Trophoblast cell (in vitro differentiated cells and primary cell): ENCODE measurements at regions not wholly inside any gene's neighbourhood (a gene's known extent, or its start where the extent isn't known, plus 50 kb on each side); places are given as distances from the start of the nearest gene placed in this dataset.

ENCODE experiments used
- DNase-seq, 2 donors: peaks; one replicate each; pipeline ENCODE4 v3.0.0-alpha.2; 2016
- H2AFZ ChIP-seq: 2 replicates; pipeline ENCODE4 v1.6.1; 2013; ENCODE audit warnings: low read length, moderate library complexity, mild to moderate bottlenecking; ENCODE audit not compliant: insufficient read depth, poor library complexity
- H2AK5ac ChIP-seq: 2 replicates; pipeline ENCODE4 v1.6.1; 2013; ENCODE audit warnings: mild to moderate bottlenecking, low read length
- H2BK120ac ChIP-seq: 2 replicates; pipeline ENCODE4 v1.6.1; 2013; ENCODE audit warnings: low read length, mild to moderate bottlenecking, moderate library complexity; ENCODE audit not compliant: insufficient read depth, poor library complexity
- H2BK12ac ChIP-seq: 2 replicates; pipeline ENCODE4 v1.6.1; 2013; ENCODE audit warnings: mild to moderate bottlenecking, low read length, moderate library complexity
- H2BK5ac ChIP-seq: 2 replicates; pipeline ENCODE4 v1.6.1; 2013; ENCODE audit warnings: low read length, low read depth, moderate library complexity, mild to moderate bottlenecking; ENCODE audit not compliant: poor library complexity
- H3K14ac ChIP-seq: 2 replicates; pipeline ENCODE4 v1.6.1; 2013; ENCODE audit warnings: mild to moderate bottlenecking, low read length
- H3K18ac ChIP-seq: 2 replicates; pipeline ENCODE4 v1.6.1; 2013; ENCODE audit warnings: mild to moderate bottlenecking, low read length
- H3K23ac ChIP-seq: 2 replicates; pipeline ENCODE4 v1.6.1; 2013; ENCODE audit warnings: low read length
- H3K27ac ChIP-seq: 2 replicates; pipeline ENCODE4 v1.5.1; 2013; ENCODE audit warnings: low read depth, mild to moderate bottlenecking, inconsistent platforms, low read length, moderate library complexity
- H3K27me3 ChIP-seq: 2 replicates; pipeline ENCODE4 v1.6.1; 2013; ENCODE audit warnings: inconsistent platforms, mild to moderate bottlenecking, low read length, moderate library complexity; ENCODE audit not compliant: insufficient read depth
- H3K36me3 ChIP-seq, 2 experiments: 1 replicate in 1 of 2; 2 replicates in 1 of 2; pipeline ENCODE4 v1.6.1; 2013; ENCODE audit warnings: low read length in 2 of 2, mild to moderate bottlenecking in 2 of 2, moderate library complexity in 1 of 2; ENCODE audit not compliant: insufficient read depth in 2 of 2, control insufficient read depth in 1 of 2
- H3K4ac ChIP-seq: 2 replicates; pipeline ENCODE4 v1.6.1; 2013; ENCODE audit warnings: low read depth, mild to moderate bottlenecking, low read length, moderate library complexity
- H3K4me1 ChIP-seq, 2 experiments: 1 replicate in 1 of 2; 2 replicates in 1 of 2; pipeline ENCODE4 v1.6.1; 2013; ENCODE audit warnings: low read length in 2 of 2, mild to moderate bottlenecking in 2 of 2, moderate library complexity in 1 of 2; ENCODE audit not compliant: insufficient read depth in 2 of 2, control insufficient read depth in 1 of 2
- H3K4me2 ChIP-seq: 2 replicates; pipeline ENCODE4 v1.6.1; 2013; ENCODE audit warnings: inconsistent platforms, mild to moderate bottlenecking, low read length, moderate library complexity
- H3K4me3 ChIP-seq: 2 replicates; pipeline ENCODE4 v1.5.1; 2013; ENCODE audit warnings: mild to moderate bottlenecking, low read depth, low read length, inconsistent platforms
- H3K79me1 ChIP-seq: one replicate; pipeline ENCODE4 v1.6.1; 2013; ENCODE audit warnings: low read length
- H3K79me2 ChIP-seq: 2 replicates; pipeline ENCODE4 v1.6.1; 2013; ENCODE audit warnings: low read length, mild to moderate bottlenecking; ENCODE audit not compliant: control insufficient read depth, insufficient read depth, poor library complexity
- H3K9ac ChIP-seq: 2 replicates; pipeline ENCODE4 v1.6.1; 2013; ENCODE audit warnings: mild to moderate bottlenecking, low read length
- H3K9me3 ChIP-seq: 2 replicates; pipeline ENCODE4 v1.6.1; 2013; ENCODE audit warnings: low read depth, mild to moderate bottlenecking, control low read depth, inconsistent platforms, low read length; ENCODE audit not compliant: insufficient read depth
- H4K12ac ChIP-seq: 2 replicates; pipeline ENCODE4 v1.6.1; 2013; ENCODE audit warnings: low read depth, mild to moderate bottlenecking, low read length, moderate library complexity
- H4K8ac ChIP-seq: 2 replicates; pipeline ENCODE4 v1.6.1; 2013; ENCODE audit warnings: low read depth, mild to moderate bottlenecking, low read length, moderate library complexity
- H4K91ac ChIP-seq: one replicate; pipeline ENCODE4 v1.6.1; 2013; ENCODE audit warnings: low read depth, mild to moderate bottlenecking, low read length, moderate library complexity
- WGBS: extraction: QIAGEN DNeasy Blood & Tissue Kit; methylation state at CpG from one replicate; pipeline ENCODE4 v1.1.7; 2013; ENCODE audit warnings: missing lambda C conversion rate; ENCODE audit not compliant: insufficient read length, insufficient coverage; ENCODE audit errors: extremely low coverage; 5-methylcytosine and 5-hydroxymethylcytosine counted together

DNA sequence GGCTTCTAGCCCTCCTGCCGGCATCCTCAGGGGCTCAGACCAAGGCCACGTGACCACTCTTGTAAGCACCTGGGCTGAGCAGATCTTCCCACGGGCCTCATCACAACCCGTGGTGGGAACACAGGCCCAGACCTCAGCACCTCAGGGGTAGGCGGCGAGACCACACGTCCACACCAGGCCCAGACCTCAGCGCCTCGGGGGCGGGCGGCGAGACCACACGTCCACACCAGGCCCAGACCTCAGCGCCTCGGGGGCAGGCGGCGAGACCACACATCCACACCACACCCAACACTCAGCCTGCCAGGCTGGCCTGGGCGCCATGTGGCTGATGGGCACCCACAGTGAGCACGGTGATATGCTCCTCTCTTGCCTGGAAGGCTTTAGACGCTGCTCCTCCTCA, 334.4 kb upstream of the SALL3 start:
- H3K18ac ChIP-seq: no peak overlapping the region
- no peak overlapping the region for H3K9ac ChIP-seq
- no peak for DNase-seq
- no peak overlapping the region for H3K4me2 ChIP-seq
- no peak overlapping the region for H2BK12ac ChIP-seq
- no peak overlapping the region for H4K91ac ChIP-seq
- H3K79me1 ChIP-seq: no peaks in the 10 kb centered on the region
- peaks cover 11% of the 10 kb centered on the region for H3K9me3 ChIP-seq
- no peaks in the 10 kb centered on the region for H3K4me1 ChIP-seq
- no peak overlapping the region for H3K14ac ChIP-seq
- no peaks in the 10 kb centered on the region for H3K36me3 ChIP-seq
- no peak overlapping the region for H2BK5ac ChIP-seq
- no CpG with 5 or more reads among the region's 20 CpGs for whole genome bisulfite sequencing
- H3K27ac ChIP-seq: no peak overlapping the region
- H3K4ac ChIP-seq: no peak overlapping the region
- no peak overlapping the region for H4K12ac ChIP-seq
- no peak overlapping the region for H2AK5ac ChIP-seq
- H4K8ac ChIP-seq: no peak overlapping the region
- H3K4me3 ChIP-seq: no peak overlapping the region
- no peaks in the 10 kb centered on the region for H3K27me3 ChIP-seq
- H3K79me2 ChIP-seq: no peaks in the 10 kb centered on the region
- no peak overlapping the region for H2AFZ ChIP-seq
- H2BK120ac ChIP-seq: no peak overlapping the region
- H3K23ac ChIP-seq: no peak overlapping the region

- Histone ChIP-seq H3K4me3 (no peak overlapping the region), H3K79me1 (no peaks in the 10 kb centered on the region), H3K4me1 (no peaks in the 10 kb centered on the region), H2AK5ac (no peak overlapping the region), H2BK120ac (no peak overlapping the region), H3K79me2 (no peaks in the 10 kb centered on the region), H4K91ac (no peak overlapping the region), H3K27me3 (no peaks in the 10 kb centered on the region), H3K27ac (no peak overlapping the region), H3K18ac (no peak overlapping the region), H2AFZ (no peak overlapping the region), H3K36me3 (no peaks in the 10 kb centered on the region), H4K12ac (no peak overlapping the region), H3K9ac (no peak overlapping the region), H3K4ac (no peak overlapping the region), H3K23ac (no peak overlapping the region), H3K9me3 (peaks cover 17% of the 10 kb centered on the region), H4K8ac (no peak overlapping the region), H2BK12ac (no peak overlapping the region), H2BK5ac (no peak overlapping the region), H3K4me2 (no peak overlapping the region), H3K14ac (no peak overlapping the region)
- no CpG with 5 or more reads among the region's 4 CpGs for WGBS
- no peak for DNase-seq
Measured at GRCh38 chr18:78647018-78647417, 332.6 kb upstream of the SALL3 start.

DNA sequence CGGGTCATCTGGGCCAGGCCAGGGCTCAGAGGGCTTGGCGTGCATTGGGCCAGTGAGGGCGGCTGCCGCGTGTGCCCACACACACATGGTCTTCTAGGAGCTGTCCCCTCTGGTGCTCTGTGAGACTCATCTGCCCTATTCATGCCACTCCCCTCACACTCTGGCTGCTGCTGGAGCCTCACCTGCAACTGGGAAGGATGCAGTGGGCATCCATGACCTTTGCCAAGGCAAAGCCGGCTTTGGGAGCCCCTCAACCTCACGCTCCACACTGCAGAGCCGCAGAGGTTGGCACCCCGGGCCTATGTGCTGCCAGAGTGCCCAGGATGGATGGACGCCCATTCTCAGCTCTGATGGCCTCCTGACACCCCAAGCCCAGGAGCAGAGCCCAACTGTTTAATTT, 330.2 kb upstream of the SALL3 start:
- WGBS: no CpG with 5 or more reads among the region's 10 CpGs

DNA sequence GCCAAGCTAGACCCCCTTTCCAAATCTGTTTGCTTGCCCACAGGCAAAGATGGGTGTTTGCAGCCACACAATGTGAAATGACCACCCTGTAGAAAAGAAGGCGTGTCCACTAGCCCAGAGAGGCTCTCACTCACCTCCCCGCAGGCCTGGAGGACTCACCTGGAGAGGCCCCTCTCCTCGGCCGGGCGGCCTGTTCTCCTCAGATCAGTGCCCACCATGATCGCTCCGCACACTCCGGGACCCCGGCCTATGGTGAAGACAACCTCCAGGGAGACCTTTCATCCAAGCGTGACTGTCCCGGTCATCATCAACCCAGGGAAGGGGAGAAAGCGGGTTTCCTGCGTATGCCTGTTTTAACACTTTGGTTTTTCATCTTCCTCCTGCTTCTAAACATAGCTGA, 328.7 kb upstream of the SALL3 start:
- no CpG with 5 or more reads among the region's 13 CpGs for WGBS
- H3K27ac ChIP-seq: no peak overlapping the region
- no peak overlapping the region for H3K18ac ChIP-seq
- no peak overlapping the region for H3K4ac ChIP-seq
- H2AK5ac ChIP-seq: no peak overlapping the region
- H2BK12ac ChIP-seq: no peak overlapping the region
- DNase-seq: no peak
- no peak overlapping the region for H3K4me2 ChIP-seq
- H3K79me2 ChIP-seq: no peaks in the 10 kb centered on the region
- H3K9ac ChIP-seq: no peak overlapping the region
- no peak overlapping the region for H3K4me3 ChIP-seq
- no peak overlapping the region for H2BK5ac ChIP-seq
- no peak overlapping the region for H2AFZ ChIP-seq
- H4K12ac ChIP-seq: no peak overlapping the region
- no peaks in the 10 kb centered on the region for H3K79me1 ChIP-seq
- H3K36me3 ChIP-seq: no peaks in the 10 kb centered on the region
- no peak overlapping the region for H4K8ac ChIP-seq
- no peak overlapping the region for H4K91ac ChIP-seq
- H3K14ac ChIP-seq: no peak overlapping the region
- no peak overlapping the region for H2BK120ac ChIP-seq
- H3K23ac ChIP-seq: no peak overlapping the region
- H3K27me3 ChIP-seq: no peaks in the 10 kb centered on the region
- H3K9me3 ChIP-seq: peaks cover 25% of the 10 kb centered on the region
- H3K4me1 ChIP-seq: no peaks in the 10 kb centered on the region

More for the DNA sequence above, 330.2 kb upstream of the SALL3 start:
- no peaks in the 10 kb centered on the region for H3K79me1 ChIP-seq
- no peak overlapping the region for H3K4me3 ChIP-seq
- no peak overlapping the region for H3K4ac ChIP-seq
- H2BK12ac ChIP-seq: no peak overlapping the region
- H2AFZ ChIP-seq: no peak overlapping the region
- no peak overlapping the region for H3K23ac ChIP-seq
- no peaks in the 10 kb centered on the region for H3K4me1 ChIP-seq
- H4K91ac ChIP-seq: no peak overlapping the region
- no peaks in the 10 kb centered on the region for H3K79me2 ChIP-seq
- H2BK120ac ChIP-seq: no peak overlapping the region
- no peak overlapping the region for H3K18ac ChIP-seq
- peaks cover 22% of the 10 kb centered on the region for H3K9me3 ChIP-seq
- no peak overlapping the region for H3K14ac ChIP-seq
- H3K9ac ChIP-seq: no peak overlapping the region
- no peak overlapping the region for H2BK5ac ChIP-seq
- no peaks in the 10 kb centered on the region for H3K36me3 ChIP-seq
- H3K27ac ChIP-seq: no peak overlapping the region
- no peak overlapping the region for H3K4me2 ChIP-seq
- H2AK5ac ChIP-seq: no peak overlapping the region
- no peak for DNase-seq
- H4K12ac ChIP-seq: no peak overlapping the region
- no peaks in the 10 kb centered on the region for H3K27me3 ChIP-seq
- no peak overlapping the region for H4K8ac ChIP-seq
